Smooth muscle cell of the brain vasculature (primary cell): ENCODE measurements at regions not wholly inside any gene's neighbourhood (a gene's known extent, or its start where the extent isn't known, plus 50 kb on each side); places are given as distances from the start of the nearest gene placed in this dataset.
"Not testable (repeated sequence)": the region's sequence is repeated elsewhere in the genome, so short reads cannot be mapped to it uniquely, and the experiment has no call there.

Source experiments
- DNase-seq: peaks from one replicate; pipeline ENCODE4 v3.0.0-alpha.2; 2012; ENCODE audit warnings: low read depth, low spot score

DNA sequence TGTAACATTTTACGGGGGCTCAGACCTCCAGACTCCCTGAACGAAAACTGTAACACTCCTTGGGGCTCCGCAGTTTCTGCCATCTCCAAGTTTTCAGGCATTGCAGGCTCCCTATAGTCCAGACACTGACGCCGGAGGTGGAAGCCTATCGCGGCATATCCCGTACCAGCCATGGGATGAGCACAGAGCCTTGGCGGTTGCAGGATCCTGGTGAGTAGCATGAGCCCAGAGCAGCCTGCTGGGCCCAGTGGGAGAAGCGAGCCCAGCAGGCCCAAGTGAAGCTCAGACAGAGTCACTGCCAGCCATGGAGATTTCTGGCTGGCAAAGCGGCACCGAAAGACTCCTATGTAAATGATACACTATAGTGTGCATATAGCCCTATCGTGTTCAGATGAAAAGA lies 446.8 kb downstream of the COL11A1 start:
- no peak for DNase-seq

DNA sequence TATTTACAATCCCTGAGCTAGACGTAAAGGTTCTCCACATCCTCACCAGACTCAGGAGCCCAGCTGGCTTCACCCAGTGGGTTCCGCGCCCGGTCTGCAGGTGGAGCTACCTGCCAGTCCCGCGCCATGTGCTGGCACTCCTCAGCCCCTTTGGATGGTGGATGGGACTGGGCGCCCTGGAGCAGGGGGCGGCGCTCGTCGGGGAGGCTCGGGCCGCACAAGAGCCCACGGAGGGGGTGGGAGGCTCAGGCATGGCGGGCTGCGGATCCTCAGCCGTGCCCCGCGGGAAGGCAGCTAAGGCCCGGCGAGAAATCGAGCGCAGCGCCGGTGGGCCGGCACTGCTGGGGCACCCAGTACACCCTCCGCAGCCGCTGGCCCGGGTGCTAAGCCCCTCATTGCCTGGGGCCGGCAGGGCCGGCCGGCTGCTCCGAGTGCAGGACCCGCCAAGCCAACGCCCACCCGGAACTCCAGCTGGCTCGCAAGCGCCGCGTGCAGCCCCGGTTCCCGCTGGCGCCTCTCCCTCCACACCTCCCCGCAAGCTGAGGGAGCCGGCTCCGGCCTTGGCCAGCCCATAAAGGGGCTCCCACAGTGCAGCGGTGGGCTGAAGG lies 448.3 kb downstream of the COL11A1 start:
- not testable (repeated sequence) for DNase-seq

DNA sequence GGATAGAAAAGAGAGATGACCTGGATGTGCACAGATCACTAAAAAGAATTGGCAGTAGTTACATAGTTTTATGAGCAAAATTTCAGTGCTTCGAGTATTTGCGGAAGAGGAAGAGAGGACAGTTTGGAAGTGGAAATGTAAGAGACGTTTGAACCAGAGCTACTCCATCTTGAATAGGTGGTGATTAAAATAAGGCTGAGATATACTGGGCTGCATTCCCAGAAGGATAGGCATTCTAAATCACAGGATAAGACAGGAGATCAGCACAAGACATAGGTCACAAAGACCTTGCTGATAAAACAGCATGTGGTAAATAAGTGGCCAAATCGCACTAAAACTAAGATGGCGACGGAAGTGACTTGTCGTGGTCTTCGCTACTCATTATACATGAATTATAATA lies 453.3 kb downstream of the COL11A1 start:
- DNase-seq = no peak

DNA sequence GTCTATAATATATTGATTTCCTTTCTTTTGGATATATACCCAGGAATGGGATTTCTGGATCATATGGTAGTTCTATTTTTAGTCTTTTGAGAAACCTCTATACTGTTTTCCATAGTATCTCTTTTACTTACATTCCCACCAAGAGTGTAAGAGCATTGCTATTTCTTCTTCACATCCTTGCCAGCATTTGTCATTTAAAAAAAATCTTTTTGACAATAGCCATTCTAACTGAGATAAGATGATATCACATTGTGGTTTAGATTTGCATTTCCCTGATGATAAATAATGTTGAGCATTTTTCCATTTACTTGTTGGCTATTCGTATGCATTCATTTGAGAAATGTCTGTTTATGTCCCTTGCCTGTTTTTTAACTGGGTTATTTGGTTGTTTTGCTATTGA lies 467.4 kb downstream of the COL11A1 start:
- DNase-seq = no peak

DNA sequence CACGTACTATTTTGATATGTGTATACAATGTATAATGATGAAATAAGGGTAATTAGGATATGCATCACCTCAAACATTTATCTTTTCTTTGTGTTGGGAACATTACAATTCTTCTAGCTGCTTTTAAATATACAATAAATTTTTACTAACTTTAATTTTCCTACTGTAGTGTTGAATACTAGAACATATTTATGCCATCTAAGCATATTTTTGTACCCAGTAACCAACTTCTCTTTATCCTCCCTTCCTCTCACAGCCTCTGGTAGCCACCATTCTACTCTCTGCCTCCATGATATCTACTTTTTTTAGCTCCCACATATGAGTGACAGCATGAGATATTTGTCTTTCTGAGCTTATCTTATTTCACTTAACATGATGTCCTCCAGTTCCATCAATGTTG lies 468.0 kb downstream of the COL11A1 start:
- DNase-seq = no peak

DNA sequence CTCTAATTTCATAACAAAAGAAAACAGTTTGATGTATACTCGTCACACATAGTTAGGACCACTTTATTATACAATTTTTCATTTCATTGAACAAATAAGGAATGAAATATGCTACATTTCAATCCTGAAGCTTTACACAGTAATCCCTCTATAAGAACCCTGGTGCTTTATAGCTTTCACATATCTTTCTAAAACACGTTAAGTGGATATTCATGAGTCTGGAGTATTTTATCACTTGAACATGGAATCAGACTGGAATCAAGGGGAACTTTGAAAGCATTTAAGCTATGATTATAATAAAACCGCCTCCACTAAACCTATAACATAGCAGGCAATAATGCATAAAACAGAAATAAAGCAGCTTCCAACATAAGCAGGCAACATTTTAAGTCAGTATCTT lies 476.6 kb downstream of the COL11A1 start:
- no peak for DNase-seq

DNA sequence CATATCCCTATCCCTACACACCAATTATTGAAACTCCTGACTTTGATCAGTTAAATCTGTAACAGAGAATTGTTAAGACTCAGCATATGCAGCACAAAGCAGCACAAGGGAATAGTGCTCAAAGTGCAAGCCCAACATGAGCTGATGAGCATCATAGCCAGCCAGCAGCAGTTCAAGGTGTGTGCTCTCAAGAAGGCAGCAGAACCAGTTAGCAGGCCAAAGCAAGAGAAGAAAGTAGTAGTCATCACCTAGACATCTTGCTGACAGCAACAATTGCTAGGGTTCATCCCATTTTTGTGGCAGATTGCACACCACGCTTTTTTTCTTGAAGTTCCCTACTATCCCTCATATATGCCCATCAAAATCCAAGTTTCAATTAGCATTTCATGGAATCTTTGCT lies 478.3 kb downstream of the COL11A1 start:
- DNase-seq = no peak

DNA sequence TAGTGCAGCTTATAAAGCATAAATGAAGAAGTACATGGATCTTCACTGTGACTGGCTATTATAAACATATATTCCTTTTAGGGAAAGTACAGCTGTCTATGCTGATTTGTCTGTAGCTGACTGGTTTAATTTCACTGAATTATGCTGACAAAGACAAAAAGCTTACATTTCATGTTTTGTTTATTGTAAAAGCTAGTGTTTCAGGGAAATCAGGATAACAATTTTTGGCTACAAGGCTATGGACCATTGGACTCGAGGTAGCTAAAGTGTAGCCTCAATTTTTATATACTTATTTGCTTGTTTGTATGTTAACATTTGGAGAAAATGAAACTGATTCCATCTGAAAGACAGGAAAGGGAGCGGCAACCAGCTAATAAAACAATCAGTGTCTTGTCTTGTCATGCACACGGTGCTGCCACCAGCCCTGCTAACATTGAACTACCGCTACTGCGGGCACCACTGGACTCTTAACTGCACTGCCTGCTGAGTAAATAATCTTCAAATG lies 480.2 kb downstream of the COL11A1 start:
- DNase-seq = peak; percentile 1

DNA sequence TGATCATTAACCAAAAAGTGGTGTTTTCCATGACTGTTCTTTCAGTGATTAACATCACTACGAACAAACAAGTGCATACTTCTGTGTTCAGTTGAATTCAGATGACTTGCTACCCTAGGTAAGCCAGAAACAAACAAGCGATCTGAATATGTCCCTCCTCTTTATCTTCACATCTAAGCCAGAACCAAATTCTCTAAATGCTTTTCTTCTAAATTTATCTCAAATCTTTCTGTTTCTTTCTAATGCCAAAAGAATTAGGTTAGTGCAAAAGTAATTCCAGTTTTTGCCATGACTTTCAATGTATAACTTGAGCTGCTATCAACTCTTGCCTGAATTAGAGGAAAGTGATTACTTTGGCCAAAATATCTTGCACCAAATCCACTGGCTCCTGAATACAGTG lies 481.2 kb downstream of the COL11A1 start:
- DNase-seq = no peak

DNA sequence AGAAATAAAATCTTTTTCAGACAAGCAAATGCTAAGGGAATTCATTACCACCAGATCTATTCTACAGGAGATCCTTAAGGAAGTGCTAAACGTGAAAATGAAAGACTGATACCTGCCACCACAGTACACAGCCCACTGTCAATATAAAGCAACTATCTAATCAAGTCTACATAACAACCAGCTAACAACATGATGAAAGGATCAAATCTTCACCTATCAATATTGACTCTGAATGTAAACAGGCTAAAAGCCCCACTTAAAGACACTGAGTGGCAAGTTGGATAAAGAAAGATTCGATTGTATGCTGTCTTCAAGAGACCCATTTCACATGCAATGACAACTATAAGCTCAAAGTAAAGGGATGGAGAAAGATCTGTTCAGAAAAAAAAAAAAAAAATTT lies 492.4 kb downstream of the COL11A1 start:
- no peak for DNase-seq

DNA sequence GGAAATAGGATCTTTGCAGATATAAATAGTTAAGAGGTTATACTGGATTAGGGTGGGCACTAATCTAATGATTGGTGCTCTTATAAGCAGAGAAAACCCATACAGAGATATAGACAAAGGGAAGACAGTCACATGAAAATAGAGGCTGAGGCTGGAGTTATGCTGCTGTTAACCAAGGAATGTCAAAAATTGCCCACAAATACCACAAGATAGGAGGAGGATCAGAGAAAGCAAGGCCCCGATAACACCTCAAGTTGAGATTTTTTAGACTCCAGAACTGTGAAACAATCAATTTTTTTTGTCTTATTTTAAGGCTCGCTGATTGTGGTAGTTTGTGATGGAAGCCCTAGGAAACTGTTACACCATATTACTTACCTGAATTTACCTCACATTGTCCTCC lies 513.2 kb downstream of the COL11A1 start:
- no peak for DNase-seq

DNA sequence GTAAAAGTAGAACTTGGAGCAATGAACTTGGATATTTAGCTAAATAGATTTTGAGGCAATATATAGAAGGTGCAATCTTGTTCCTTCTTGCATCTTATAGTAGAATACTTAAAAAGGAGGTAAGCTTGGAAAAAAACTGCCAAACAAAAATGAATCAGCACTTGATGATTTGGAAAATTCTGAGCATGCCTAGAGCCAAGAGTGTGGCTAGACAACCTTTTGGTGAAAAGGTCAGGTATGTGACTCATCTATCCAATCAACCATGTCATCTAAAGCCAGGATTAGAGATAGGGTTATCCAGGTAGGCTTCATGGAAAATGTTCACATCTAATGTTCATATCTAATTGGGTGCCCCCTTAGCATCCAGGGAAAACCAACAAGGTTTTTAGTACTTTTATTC lies 515.0 kb downstream of the COL11A1 start:
- DNase-seq = no peak

DNA sequence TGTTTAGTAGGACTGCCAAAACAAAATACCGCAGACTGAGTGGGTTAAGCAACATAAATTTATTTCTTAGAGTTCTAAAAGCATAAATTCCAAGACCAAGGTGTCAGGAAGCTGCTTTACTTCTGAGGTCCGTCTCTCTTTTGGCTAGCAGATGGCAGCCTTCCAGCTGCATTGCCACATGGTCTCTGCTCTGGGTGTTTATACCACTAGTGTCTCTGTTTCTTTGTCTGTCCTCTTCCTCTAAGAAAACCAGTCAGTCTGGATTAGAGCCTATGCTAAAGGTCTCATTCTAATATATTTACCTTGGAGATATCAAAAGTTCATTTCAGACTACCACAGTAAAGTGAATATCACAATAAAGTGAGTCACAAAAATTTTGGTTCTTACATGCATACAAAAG lies 519.8 kb downstream of the COL11A1 start:
- no peak for DNase-seq

DNA sequence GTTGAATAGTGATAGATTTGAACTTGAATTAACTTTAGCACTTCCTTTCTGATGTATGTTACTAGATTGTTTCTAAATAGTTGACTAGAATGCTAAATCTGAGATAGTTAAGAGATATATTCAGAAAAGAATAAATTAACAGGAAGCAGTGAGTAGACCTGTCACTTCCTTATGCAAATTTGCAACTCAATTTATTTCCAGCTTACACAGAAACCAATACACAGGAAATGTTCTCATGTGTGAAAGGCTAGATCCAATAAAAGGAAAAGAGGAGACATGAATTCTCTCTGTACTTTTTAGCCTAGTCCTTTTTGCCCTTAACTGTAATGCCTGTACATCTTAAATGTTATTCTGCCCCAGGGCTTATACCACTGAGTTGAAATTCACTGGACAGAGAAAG lies 522.3 kb downstream of the COL11A1 start:
- no peak for DNase-seq

DNA sequence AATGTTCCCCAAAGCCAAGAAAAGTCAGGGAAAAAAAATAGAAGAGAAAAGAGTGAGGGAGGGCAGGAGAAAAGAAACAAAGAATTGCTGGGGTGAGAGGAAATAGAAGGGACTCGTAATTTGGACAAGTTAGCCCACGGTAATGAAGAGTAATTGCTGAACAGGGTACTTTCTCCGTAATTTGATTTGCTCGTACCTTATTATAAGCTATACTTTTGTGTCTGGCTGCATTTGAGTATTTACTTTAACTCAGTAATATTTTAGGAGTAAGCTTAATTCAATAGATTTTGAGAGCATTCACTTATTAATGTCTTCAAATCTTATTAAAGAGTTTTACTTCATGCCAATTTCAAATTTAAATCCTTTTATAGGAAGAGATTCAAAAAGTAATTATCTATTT lies 527.5 kb downstream of the COL11A1 start:
- no peak for DNase-seq

DNA sequence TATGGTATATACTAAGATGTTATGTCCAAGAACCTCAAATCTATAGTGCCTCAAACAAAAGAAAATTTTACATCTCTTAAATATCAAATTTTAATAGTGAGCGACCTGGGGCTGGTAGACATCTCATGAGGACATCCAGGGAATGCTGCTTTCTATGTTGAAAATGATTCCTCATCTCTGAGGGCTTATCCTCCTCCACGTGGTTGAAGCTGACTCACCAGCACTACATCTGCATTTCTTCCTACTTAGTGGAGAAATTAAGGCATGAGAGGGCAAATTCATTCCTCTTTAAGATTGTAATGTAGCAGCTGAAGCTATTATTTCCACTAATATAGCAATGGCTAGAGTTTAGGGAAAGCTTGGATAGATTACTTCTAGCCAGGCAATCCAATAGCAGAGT lies 529.5 kb downstream of the COL11A1 start:
- no peak for DNase-seq

DNA sequence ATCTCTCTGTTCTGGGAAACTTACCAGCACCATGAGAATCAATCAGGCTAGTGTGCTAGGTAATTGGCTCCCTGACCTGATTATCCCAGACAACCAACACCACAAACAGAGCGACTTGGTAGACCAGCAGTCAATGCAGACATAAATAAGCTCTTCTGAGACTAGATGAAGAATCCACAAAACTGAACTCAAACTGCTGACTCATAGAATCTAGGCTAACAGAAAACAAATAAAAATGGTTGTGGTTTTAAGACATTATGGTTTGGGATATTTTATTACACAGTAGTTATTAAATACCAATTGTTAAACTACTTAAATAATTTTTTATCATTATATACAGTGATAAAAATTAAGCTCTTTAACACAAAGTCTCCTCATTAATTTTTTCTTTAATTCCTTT lies 535.7 kb downstream of the COL11A1 start:
- no peak for DNase-seq

DNA sequence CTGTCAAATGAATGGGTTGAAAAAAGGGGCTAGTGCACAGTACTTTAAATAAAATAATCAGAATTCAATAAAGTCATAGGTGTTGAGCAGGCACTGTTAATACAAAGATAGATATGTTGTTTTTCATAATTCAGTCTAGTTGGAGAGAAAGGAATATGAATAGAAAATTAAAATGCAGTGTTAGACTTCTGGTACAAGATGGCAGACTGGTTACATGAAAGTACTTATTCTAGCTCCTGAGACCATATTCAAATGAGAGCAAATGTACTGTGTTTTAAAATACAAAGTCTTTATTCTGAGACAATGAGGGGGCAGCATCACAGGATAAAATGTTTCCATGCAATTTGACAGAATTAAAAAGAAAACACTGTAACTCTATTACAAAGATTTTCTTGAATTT lies 542.1 kb downstream of the COL11A1 start:
- no peak for DNase-seq

DNA sequence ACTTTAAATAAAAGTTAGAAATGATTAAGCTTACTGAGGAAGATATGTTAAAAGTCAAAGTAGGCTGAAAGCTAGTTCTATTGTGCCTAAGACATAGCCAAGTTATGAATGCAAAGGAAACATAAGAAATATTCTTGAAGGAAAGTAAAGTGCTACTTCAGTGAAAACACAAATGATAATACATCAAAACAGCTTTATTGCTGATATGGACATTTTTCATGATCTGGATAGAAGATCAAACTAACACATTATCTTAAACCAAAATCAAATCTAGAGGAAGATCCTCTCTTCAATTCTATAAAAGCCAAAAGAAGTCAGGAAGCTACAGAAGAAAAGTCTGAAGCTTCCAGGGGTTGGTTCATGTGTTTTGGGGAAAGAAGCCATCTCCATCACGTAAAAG lies 545.9 kb downstream of the COL11A1 start:
- DNase-seq = no peak

DNA sequence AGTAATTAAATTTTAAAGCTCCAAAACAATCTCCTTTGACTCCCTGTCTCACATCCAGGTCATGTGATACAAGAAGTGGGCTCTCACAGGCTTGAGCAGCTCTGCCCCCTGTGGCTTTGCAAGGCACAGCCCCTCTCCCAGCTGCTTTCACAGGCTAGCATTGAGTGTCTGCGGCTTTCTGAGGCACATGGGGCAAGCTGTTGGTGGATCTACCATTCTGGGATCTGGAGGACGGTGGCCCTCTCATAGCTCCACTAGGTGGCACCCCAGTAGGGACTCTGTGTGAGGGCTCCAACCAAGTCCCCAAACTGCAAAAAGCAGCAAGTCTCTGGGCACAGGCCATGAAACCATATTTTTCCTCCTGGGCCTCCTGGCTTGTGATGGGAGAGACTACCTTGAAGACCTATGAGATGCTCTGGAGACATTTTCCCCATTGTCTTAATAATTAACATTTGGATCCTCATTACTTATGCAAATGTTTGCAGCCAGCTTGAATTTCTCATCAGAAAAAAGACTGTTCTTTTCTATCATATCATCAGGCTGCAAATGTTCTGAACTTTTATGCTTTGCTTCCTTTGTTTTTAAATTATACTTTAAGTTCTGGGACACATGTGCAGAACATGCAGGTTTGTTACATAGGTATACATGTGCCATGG lies 554.1 kb upstream of the OLFM3 start:
- DNase-seq = no peak

DNA sequence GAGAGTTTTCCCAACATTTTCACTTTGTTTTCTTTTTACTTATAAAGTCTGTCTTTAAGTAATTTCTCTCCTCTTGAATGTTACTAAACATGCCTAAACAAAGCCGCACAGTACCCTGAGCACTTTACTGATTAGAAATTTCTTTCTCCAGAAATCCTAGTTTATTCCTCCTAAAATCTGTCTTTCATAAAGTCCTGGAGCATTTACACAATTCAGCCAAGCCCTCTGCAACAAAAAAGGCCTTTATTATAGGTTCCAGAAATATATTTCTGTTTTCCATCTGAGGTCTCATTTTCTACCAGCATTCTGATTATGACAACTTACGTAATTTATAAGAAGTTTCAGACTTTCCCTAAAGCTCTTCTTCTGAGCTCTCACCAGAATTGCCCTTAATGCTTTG lies 549.5 kb upstream of the OLFM3 start:
- DNase-seq = no peak

DNA sequence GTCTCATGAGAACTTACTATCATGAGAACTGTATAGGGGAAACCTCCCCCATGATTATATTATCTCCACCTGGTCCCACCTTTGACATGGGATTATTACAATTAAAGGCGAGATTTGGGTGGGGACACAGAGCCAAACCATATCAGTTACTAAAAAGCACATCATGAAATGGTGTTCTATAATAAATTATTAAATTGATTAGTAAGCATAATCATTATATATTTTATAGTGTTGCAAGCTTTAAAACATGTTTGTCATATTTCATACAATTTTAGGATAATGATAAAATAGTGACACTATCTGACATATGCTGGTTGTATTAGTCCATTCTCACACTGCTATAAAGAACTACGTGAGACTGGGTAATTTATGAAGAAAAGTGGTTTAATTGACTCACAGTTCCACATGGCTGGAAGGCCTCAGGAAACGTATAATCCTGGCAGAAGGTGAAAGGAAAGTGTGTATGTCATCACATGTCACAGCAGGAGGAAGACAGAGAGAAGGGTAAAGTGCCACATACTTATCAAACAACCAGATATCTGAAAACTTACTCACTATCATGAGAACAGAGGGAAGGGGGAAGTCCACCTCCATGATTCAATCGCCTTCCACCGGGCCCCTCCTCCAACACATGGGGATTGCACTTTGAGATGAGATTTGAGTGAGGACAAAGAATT lies 539.2 kb upstream of the OLFM3 start:
- no peak for DNase-seq

DNA sequence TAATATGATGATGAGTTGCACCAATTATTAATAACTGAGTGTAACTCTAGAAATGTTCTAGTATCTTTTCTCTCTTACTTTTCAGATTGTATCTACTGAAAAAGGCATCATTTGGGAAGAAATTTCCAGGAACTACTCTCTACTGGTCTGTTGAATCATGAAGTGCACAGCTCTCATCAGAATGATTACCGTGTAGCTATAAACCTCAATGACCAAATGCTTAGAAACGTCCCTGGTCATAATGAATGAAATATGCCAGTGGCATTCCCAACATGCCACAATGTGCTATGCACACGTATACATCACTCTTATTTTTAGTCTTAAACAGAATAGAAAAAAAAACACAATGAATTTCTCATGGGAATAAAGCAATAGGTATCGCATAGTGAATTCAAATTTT lies 534.3 kb upstream of the OLFM3 start:
- DNase-seq = no peak
